DOHH2 (cell line): ENCODE measurements at regions not wholly inside any gene's neighbourhood (a gene's known extent, or its start where the extent isn't known, plus 50 kb on each side); places are given as distances from the start of the nearest gene placed in this dataset.

Experiments used
- H3F3A ChIP-seq: fragments of 200-600 bp; sonication (generic), shearing (Covaris generic); 2 replicates; pipeline ENCODE4 v1.6.0; 2016; ENCODE audit warnings: antibody characterized with exemption, mild to moderate bottlenecking; ENCODE audit not compliant: control insufficient read depth, insufficient read depth
- H3K27ac ChIP-seq: fragments of 200-600 bp; sonication (generic); 2 replicates; pipeline ENCODE4 v1.5.1; 2014; ENCODE audit warnings: low read depth, mild to moderate bottlenecking, low read length, moderate library complexity
- H3K27me3 ChIP-seq: fragments of 200-600 bp; sonication (generic); 2 replicates; pipeline ENCODE4 v1.6.1; 2014; ENCODE audit warnings: mild to moderate bottlenecking, low read length, mixed read lengths; ENCODE audit not compliant: control insufficient read depth
- H3K36me3 ChIP-seq: fragments of 200-600 bp; sonication (generic); 2 replicates; pipeline ENCODE4 v1.6.1; 2014; ENCODE audit warnings: mild to moderate bottlenecking, low read length, moderate library complexity, mixed read lengths; ENCODE audit not compliant: control insufficient read depth
- H3K4me1 ChIP-seq: fragments of 200-600 bp; sonication (generic); 2 replicates; pipeline ENCODE4 v1.6.1; 2014; ENCODE audit warnings: mild to moderate bottlenecking, low read length, mixed read lengths; ENCODE audit not compliant: control insufficient read depth
- H3K4me2 ChIP-seq: fragments of 200-600 bp; sonication (generic); 2 replicates; pipeline ENCODE4 v1.6.0; 2014; ENCODE audit warnings: mild to moderate bottlenecking, low read length, moderate library complexity
- H3K4me3 ChIP-seq: fragments of 200-600 bp; sonication (generic); 2 replicates; pipeline ENCODE4 v1.5.1; 2014; ENCODE audit warnings: mild to moderate bottlenecking, low read length, mixed read lengths
- H3K79me2 ChIP-seq: fragments of 200-600 bp; sonication (generic); 2 replicates; pipeline ENCODE4 v1.6.1; 2014; ENCODE audit warnings: mild to moderate bottlenecking, low read length, mixed read lengths; ENCODE audit not compliant: control insufficient read depth
- H3K9me2 ChIP-seq: fragments of 200-600 bp; sonication (generic); replicated peaks from 2 replicates; pipeline ENCODE4 v1.6.1; 2014; ENCODE audit warnings: mild to moderate bottlenecking, low read length, mixed read lengths; ENCODE audit not compliant: control insufficient read depth
- H3K9me3 ChIP-seq: fragments of 200-600 bp; sonication (generic); 2 replicates; pipeline ENCODE4 v1.6.1; 2014; ENCODE audit warnings: antibody characterized with exemption, low read length, mixed read lengths; ENCODE audit not compliant: control insufficient read depth, insufficient read depth
- H4K20me1 ChIP-seq: fragments of 200-600 bp; sonication (generic); 2 replicates; pipeline ENCODE4 v1.6.0; 2014; ENCODE audit warnings: low read depth, mild to moderate bottlenecking, antibody characterized with exemption, low read length, moderate library complexity; ENCODE audit not compliant: control insufficient read depth, insufficient read depth
- CTCF ChIP-seq: fragments of 200-600 bp; sonication (generic); IDR thresholded peaks from one replicate; pipeline ENCODE4 v1.5.1; 2014; ENCODE audit warnings: antibody characterized with exemption, mild to moderate bottlenecking, low read depth, low read length; ENCODE audit not compliant: poor library complexity, severe bottlenecking
- EZH2phosphoT487 ChIP-seq: fragments of 200-600 bp; sonication (generic); IDR thresholded peaks from 2 replicates; pipeline ENCODE4 v1.6.1; 2017; ENCODE audit warnings: borderline replicate concordance, mild to moderate bottlenecking, antibody characterized with exemption, low read length, moderate library complexity, mixed read lengths

GRCh38 chr2:16043192-16043591, 102.8 kb downstream of the MYCN start:
- H3K27ac ChIP-seq: no peak overlapping the region
- H3K4me3 ChIP-seq: no peak overlapping the region
- TF ChIP-seq CTCF (no peak), EZH2phosphoT487 (no peak)
- no peaks in the 10 kb centered on the region for H3K79me2 ChIP-seq
- no peak overlapping the region for H3K4me2 ChIP-seq
- H4K20me1 ChIP-seq: no peaks in the 10 kb centered on the region
- H3F3A ChIP-seq: no peaks in the 10 kb centered on the region
- H3K9me3 ChIP-seq: no peaks in the 10 kb centered on the region
- no peaks in the 10 kb centered on the region for H3K27me3 ChIP-seq
- no peaks in the 10 kb centered on the region for H3K36me3 ChIP-seq
- H3K9me2 ChIP-seq: no peaks in the 10 kb centered on the region
- no peaks in the 10 kb centered on the region for H3K4me1 ChIP-seq

- no peaks in the 10 kb centered on the region for H3K4me1 ChIP-seq
- H3K9me2 ChIP-seq: no peaks in the 10 kb centered on the region
- TF ChIP-seq CTCF (no peak), EZH2phosphoT487 (no peak)
- no peaks in the 10 kb centered on the region for H4K20me1 ChIP-seq
- no peak overlapping the region for H3K4me2 ChIP-seq
- H3K27ac ChIP-seq: no peak overlapping the region
- H3K9me3 ChIP-seq: no peaks in the 10 kb centered on the region
- no peak overlapping the region for H3K4me3 ChIP-seq
- no peaks in the 10 kb centered on the region for H3K79me2 ChIP-seq
- no peaks in the 10 kb centered on the region for H3K27me3 ChIP-seq
- no peaks in the 10 kb centered on the region for H3F3A ChIP-seq
- no peaks in the 10 kb centered on the region for H3K36me3 ChIP-seq
Measured at GRCh38 chr2:16042201-16042700, 101.9 kb downstream of the MYCN start.

GRCh38 chr2:16040271-16041010, 100.1 kb downstream of the MYCN start:
- TF ChIP-seq EZH2phosphoT487 (no peak), CTCF (no peak)

More at GRCh38 chr2:16040271-16041010, 100.1 kb downstream of the MYCN start:
- Histone ChIP-seq H3F3A (no peaks in the 10 kb centered on the region), H3K4me1 (no peaks in the 10 kb centered on the region), H3K27ac (no peak overlapping the region), H3K4me3 (no peak overlapping the region), H3K36me3 (no peaks in the 10 kb centered on the region), H3K4me2 (no peak overlapping the region), H3K27me3 (no peaks in the 10 kb centered on the region), H3K9me3 (no peaks in the 10 kb centered on the region), H3K79me2 (no peaks in the 10 kb centered on the region), H3K9me2 (no peaks in the 10 kb centered on the region), H4K20me1 (no peaks in the 10 kb centered on the region)
